PFSK-1 (cell line): ENCODE measurements at regions not wholly inside any gene's neighbourhood (a gene's known extent, or its start where the extent isn't known, plus 50 kb on each side); places are given as distances from the start of the nearest gene placed in this dataset.

Experiments used
- FOXP2 ChIP-seq: optimal IDR thresholded peaks from 2 replicates; pipeline ENCODE3; 2011; ENCODE audit warnings: borderline replicate concordance, control low read depth, inconsistent platforms; ENCODE audit not compliant: insufficient read depth; ENCODE audit errors: extremely low read length, extremely low read depth
- POLR2AphosphoS5 ChIP-seq: IDR thresholded peaks from 2 replicates; pipeline ENCODE4 v1.6.1; 2012; ENCODE audit warnings: low read depth, mild to moderate bottlenecking, control low read depth, low read length, moderate library complexity
- REST ChIP-seq, 2 experiments: IDR thresholded peaks; 2 replicates each; pipeline versions ENCODE4 v1.6.1 to v1.8.0; 2011 to 2012; ENCODE audit warnings: low read depth in 2 of 2, low read length in 2 of 2, control low read depth in 1 of 2, inconsistent platforms in 1 of 2, mild to moderate bottlenecking in 1 of 2, moderate library complexity in 1 of 2; ENCODE audit not compliant: insufficient read depth in 1 of 2
- SIN3A ChIP-seq: IDR thresholded peaks from 2 replicates; pipeline ENCODE4 v1.6.1; 2012; ENCODE audit warnings: mild to moderate bottlenecking, low read length, moderate library complexity, borderline replicate concordance; ENCODE audit not compliant: insufficient read depth
- TAF1 ChIP-seq: IDR thresholded peaks from 2 replicates; pipeline ENCODE4 v1.6.1; 2012; ENCODE audit warnings: low read length, control low read depth, borderline replicate concordance; ENCODE audit not compliant: insufficient read depth

- TF ChIP-seq TAF1 (no peak), REST (IDR thresholded peaks at IDR 0.05; ENCODE audit: insufficient read depth in 1 of 2, low read depth in 2 of 2, low read length in 2 of 2) (no peak), SIN3A (no peak), POLR2AphosphoS5 (no peak), FOXP2 (no peak)
Observed at GRCh38 chr10:106133451-106133850, 1031.1 kb downstream of the SORCS1 start.

- TF ChIP-seq TAF1 (no peak), SIN3A (no peak), FOXP2 (no peak), POLR2AphosphoS5 (no peak), REST (IDR thresholded peaks at IDR 0.05; ENCODE audit: insufficient read depth in 1 of 2, low read depth in 2 of 2, low read length in 2 of 2) (no peak)
Observed at GRCh38 chr10:106132956-106133355, 1031.5 kb downstream of the SORCS1 start.

- TF ChIP-seq REST (IDR thresholded peaks at IDR 0.05; ENCODE audit: insufficient read depth in 1 of 2, low read depth in 2 of 2, low read length in 2 of 2) (no peak), POLR2AphosphoS5 (no peak), FOXP2 (no peak), TAF1 (no peak), SIN3A (no peak)
Observed at GRCh38 chr10:106114656-106115186, 1049.8 kb downstream of the SORCS1 start.

GRCh38 chr10:106111246-106111645 lies 1053.3 kb downstream of the SORCS1 start:
- TF ChIP-seq POLR2AphosphoS5 (no peak), SIN3A (no peak), REST (IDR thresholded peaks at IDR 0.05; ENCODE audit: insufficient read depth in 1 of 2, low read depth in 2 of 2, low read length in 2 of 2) (no peak), FOXP2 (no peak), TAF1 (no peak)

- TF ChIP-seq TAF1 (no peak), FOXP2 (no peak), POLR2AphosphoS5 (no peak)
Observed at GRCh38 chr10:106107706-106108105, 1056.8 kb downstream of the SORCS1 start.
